ENCODE measurements at regions not wholly inside any gene's neighbourhood (a gene's known extent, or its start where the extent isn't known, plus 50 kb on each side); places are given as distances from the start of the nearest gene placed in this dataset.

DNA sequence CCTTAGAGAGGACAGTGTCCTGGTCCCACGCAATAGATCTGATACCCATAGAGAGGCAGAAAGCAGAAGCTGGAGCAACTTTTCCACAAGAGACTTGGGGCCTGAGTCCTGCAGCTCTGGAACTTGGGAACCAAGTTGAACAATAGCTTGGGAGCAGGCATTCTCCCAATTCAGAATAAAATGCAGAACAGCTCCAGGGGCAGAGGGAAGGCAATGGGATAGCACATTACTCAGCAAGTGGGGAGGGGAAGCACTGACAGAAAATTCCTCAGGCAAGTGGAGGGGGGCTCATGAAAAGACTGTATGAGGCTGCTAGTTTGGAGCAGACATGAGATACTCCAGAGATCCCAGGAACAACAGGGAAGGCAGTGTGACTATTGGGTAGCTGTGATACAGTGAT, 513.6 kb downstream of the HINT1 start (continued):
- TF ChIP-seq, protein P1, sequence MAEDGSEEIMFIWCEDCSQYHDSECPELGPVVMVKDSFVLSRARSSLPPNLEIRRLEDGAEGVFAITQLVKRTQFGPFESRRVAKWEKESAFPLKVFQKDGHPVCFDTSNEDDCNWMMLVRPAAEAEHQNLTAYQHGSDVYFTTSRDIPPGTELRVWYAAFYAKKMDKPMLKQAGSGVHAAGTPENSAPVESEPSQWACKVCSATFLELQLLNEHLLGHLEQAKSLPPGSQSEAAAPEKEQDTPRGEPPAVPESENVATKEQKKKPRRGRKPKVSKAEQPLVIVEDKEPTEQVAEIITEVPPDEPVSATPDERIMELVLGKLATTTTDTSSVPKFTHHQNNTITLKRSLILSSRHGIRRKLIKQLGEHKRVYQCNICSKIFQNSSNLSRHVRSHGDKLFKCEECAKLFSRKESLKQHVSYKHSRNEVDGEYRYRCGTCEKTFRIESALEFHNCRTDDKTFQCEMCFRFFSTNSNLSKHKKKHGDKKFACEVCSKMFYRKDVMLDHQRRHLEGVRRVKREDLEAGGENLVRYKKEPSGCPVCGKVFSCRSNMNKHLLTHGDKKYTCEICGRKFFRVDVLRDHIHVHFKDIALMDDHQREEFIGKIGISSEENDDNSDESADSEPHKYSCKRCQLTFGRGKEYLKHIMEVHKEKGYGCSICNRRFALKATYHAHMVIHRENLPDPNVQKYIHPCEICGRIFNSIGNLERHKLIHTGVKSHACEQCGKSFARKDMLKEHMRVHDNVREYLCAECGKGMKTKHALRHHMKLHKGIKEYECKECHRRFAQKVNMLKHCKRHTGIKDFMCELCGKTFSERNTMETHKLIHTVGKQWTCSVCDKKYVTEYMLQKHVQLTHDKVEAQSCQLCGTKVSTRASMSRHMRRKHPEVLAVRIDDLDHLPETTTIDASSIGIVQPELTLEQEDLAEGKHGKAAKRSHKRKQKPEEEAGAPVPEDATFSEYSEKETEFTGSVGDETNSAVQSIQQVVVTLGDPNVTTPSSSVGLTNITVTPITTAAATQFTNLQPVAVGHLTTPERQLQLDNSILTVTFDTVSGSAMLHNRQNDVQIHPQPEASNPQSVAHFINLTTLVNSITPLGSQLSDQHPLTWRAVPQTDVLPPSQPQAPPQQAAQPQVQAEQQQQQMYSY (CRISPR knock-in tag; IDR thresholded peaks at IDR 0.05) = no peak

DNA sequence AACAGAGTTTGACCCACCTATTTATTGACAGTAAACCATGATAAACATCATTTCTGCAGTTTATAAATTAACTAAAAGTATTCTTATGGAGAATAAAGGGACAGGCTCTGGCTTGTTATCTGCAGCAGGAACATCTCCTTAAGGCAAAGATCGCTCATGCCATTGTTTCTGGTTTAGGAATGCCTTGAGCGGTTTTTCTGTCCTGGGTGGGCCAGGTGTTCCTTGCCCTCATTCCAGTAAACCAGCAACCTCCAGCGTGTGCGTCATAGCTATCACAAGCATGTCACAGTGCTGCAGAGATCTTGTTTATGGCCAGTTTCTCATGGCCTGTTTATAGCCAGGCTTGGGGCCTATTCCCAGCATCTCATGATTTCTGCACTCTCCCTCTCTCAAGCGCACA, 521.7 kb downstream of the HINT1 start:
- H3K79me2 ChIP-seq (ENCODE audit: control insufficient read depth, insufficient read depth, low read length) = no peaks in the 10 kb centered on the region
- H3K4me2 ChIP-seq (ENCODE audit: control insufficient read depth, insufficient read depth) = no peak overlapping the region
- H3K27me3 ChIP-seq (replicated peaks in 1 of 2; ENCODE audit: control insufficient read depth in 2 of 2, insufficient read depth in 2 of 2, low read length in 1 of 2) = no peaks in the 10 kb centered on the region
- no peak overlapping the region for H3K27ac ChIP-seq (ENCODE audit: control insufficient read depth, insufficient read depth)
- CTCF ChIA-PET = no interaction called here
- intact Hi-C loops (cut with micrococcal nuclease; ENCODE audit: unreplicated experiment) = no loop called here
- no peak overlapping the region for H3K4me3 ChIP-seq
- H2AFZ ChIP-seq (ENCODE audit: control insufficient read depth, low read depth, low read length) = no peak overlapping the region
- ATAC-seq (no peak), FAIRE-seq (no peak), DNase-seq (ENCODE audit: low read depth, low spot score) (no peak)
- RAD21 ChIA-PET (ENCODE audit: unreplicated experiment) = no interaction called here
- SMC1A ChIA-PET (ENCODE audit: uncharacterized antibody, unreplicated experiment) = no interaction called here
- H3K9me3 ChIP-seq (replicated peaks; ENCODE audit: control insufficient read depth, insufficient read depth, low read length) = no peaks in the 10 kb centered on the region
- in situ Hi-C loops (cut with MboI) = no loop called here
- POLR2A ChIA-PET = no interaction called here
- H3K9ac ChIP-seq (ENCODE audit: control insufficient read depth, insufficient read depth, low read length) = no peak overlapping the region
- no peaks in the 10 kb centered on the region for H3K4me1 ChIP-seq (ENCODE audit: control insufficient read depth, insufficient read depth, low read length)
- H3K36me3 ChIP-seq (ENCODE audit: control insufficient read depth in 2 of 2, insufficient read depth in 2 of 2, low read length in 1 of 2) = no peaks in the 10 kb centered on the region
- WGBS (ENCODE audit: insufficient coverage, insufficient replicate concordance, low lambda C conversion rate, missing lambda C conversion rate) = 23% methylated on average over 5 of the region's 5 CpGs
- no peaks in the 10 kb centered on the region for H4K20me1 ChIP-seq (ENCODE audit: control insufficient read depth, insufficient read depth)
- BruUV-seq (replicated peaks) = no TSS peak
- TF ChIP-seq, protein P2, sequence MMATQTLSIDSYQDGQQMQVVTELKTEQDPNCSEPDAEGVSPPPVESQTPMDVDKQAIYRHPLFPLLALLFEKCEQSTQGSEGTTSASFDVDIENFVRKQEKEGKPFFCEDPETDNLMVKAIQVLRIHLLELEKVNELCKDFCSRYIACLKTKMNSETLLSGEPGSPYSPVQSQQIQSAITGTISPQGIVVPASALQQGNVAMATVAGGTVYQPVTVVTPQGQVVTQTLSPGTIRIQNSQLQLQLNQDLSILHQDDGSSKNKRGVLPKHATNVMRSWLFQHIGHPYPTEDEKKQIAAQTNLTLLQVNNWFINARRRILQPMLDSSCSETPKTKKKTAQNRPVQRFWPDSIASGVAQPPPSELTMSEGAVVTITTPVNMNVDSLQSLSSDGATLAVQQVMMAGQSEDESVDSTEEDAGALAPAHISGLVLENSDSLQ (IDR thresholded peaks at IDR 0.05) = no peak
- TF ChIP-seq CREB1 (IDR thresholded peaks at IDR 0.05; ENCODE audit: low read depth) (no peak), PAX8 (IDR thresholded peaks at IDR 0.05) (no peak), PAX5 (IDR thresholded peaks at IDR 0.05; ENCODE audit: borderline replicate concordance, low read depth, low read length) (no peak), NR2C2 (IDR thresholded peaks at IDR 0.05; ENCODE audit: borderline replicate concordance, control insufficient read depth, insufficient read length, low read depth) (no peak), EED (IDR thresholded peaks at IDR 0.05; ENCODE audit: low read depth) (no peak), TAF1 (IDR thresholded peaks at IDR 0.05; ENCODE audit: borderline replicate concordance, low read depth, low read length) (no peak)
- TF ChIP-seq, protein P3, sequence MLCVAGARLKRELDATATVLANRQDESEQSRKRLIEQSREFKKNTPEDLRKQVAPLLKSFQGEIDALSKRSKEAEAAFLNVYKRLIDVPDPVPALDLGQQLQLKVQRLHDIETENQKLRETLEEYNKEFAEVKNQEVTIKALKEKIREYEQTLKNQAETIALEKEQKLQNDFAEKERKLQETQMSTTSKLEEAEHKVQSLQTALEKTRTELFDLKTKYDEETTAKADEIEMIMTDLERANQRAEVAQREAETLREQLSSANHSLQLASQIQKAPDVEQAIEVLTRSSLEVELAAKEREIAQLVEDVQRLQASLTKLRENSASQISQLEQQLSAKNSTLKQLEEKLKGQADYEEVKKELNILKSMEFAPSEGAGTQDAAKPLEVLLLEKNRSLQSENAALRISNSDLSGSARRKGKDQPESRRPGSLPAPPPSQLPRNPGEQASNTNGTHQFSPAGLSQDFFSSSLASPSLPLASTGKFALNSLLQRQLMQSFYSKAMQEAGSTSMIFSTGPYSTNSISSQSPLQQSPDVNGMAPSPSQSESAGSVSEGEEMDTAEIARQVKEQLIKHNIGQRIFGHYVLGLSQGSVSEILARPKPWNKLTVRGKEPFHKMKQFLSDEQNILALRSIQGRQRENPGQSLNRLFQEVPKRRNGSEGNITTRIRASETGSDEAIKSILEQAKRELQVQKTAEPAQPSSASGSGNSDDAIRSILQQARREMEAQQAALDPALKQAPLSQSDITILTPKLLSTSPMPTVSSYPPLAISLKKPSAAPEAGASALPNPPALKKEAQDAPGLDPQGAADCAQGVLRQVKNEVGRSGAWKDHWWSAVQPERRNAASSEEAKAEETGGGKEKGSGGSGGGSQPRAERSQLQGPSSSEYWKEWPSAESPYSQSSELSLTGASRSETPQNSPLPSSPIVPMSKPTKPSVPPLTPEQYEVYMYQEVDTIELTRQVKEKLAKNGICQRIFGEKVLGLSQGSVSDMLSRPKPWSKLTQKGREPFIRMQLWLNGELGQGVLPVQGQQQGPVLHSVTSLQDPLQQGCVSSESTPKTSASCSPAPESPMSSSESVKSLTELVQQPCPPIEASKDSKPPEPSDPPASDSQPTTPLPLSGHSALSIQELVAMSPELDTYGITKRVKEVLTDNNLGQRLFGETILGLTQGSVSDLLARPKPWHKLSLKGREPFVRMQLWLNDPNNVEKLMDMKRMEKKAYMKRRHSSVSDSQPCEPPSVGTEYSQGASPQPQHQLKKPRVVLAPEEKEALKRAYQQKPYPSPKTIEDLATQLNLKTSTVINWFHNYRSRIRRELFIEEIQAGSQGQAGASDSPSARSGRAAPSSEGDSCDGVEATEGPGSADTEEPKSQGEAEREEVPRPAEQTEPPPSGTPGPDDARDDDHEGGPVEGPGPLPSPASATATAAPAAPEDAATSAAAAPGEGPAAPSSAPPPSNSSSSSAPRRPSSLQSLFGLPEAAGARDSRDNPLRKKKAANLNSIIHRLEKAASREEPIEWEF (IDR thresholded peaks at IDR 0.05; ENCODE audit: insufficient replicate concordance, low read depth, low read length) = no peak
- TF ChIP-seq, protein P4, sequence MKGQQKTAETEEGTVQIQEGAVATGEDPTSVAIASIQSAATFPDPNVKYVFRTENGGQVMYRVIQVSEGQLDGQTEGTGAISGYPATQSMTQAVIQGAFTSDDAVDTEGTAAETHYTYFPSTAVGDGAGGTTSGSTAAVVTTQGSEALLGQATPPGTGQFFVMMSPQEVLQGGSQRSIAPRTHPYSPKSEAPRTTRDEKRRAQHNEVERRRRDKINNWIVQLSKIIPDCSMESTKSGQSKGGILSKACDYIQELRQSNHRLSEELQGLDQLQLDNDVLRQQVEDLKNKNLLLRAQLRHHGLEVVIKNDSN (IDR thresholded peaks at IDR 0.05; ENCODE audit: borderline replicate concordance, extremely low read length, insufficient read depth, low read depth, low read length) = no peak
